ENCODE measurements at regions not wholly inside any gene's neighbourhood (a gene's known extent, or its start where the extent isn't known, plus 50 kb on each side); places are given as distances from the start of the nearest gene placed in this dataset.

DNA sequence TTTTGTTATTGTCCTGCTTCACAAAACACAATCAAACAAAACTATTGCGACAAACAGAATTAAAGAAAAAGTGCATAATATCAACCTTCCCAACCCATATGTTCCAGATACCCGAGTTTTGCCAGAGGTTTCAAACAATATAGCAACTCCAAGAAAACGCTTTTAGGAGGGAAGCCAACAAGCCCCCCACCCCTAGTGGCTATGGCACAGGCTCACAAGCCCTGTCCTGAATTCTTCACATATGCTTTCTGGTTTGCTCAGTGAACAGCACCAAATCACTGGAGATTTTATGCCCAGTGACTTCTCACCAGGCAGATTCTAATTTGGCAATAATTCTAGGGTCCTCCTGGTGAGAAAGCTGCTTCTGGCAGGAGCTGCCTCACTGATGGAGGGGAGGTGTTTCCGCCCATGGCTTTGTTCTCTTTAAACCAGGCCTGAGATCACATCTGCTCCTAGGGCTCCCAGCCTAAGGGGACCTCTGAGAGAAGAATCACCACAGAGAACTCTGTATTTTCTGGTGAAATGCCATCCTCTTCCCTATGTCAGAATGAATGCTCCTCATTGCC is 1982.4 kb downstream of the EFNA5 start:
- no peak; the same call in 2 of the 3 replicates for ATAC-seq
- no peak for TF ChIP-seq TCF4 (CRISPR knock-in tag; IDR thresholded peaks at IDR 0.05; ENCODE audit: borderline replicate concordance)

DNA sequence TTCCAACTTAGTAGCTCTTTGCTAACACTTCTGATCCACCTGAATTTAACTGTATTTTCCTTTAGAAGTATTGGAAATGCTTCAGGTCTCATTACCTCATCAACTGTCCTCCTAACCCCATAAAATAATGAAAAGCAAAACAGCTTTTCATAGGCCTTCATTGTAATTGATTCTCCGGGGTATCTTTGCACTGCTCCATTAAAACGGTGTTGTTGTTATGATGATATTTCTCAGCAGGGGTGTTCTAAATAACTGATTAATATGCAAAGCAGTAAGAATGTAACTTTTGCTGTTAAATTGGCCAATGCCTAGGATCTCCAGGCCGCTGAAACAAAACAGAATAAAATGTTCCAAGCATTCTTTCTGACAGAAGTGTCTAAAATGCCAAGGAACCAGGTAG is 1983.2 kb downstream of the EFNA5 start:
- TF ChIP-seq, protein P1, sequence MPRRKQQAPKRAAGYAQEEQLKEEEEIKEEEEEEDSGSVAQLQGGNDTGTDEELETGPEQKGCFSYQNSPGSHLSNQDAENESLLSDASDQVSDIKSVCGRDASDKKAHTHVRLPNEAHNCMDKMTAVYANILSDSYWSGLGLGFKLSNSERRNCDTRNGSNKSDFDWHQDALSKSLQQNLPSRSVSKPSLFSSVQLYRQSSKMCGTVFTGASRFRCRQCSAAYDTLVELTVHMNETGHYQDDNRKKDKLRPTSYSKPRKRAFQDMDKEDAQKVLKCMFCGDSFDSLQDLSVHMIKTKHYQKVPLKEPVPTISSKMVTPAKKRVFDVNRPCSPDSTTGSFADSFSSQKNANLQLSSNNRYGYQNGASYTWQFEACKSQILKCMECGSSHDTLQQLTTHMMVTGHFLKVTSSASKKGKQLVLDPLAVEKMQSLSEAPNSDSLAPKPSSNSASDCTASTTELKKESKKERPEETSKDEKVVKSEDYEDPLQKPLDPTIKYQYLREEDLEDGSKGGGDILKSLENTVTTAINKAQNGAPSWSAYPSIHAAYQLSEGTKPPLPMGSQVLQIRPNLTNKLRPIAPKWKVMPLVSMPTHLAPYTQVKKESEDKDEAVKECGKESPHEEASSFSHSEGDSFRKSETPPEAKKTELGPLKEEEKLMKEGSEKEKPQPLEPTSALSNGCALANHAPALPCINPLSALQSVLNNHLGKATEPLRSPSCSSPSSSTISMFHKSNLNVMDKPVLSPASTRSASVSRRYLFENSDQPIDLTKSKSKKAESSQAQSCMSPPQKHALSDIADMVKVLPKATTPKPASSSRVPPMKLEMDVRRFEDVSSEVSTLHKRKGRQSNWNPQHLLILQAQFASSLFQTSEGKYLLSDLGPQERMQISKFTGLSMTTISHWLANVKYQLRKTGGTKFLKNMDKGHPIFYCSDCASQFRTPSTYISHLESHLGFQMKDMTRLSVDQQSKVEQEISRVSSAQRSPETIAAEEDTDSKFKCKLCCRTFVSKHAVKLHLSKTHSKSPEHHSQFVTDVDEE (CRISPR knock-in tag; IDR thresholded peaks at IDR 0.05) = no peak
- TF ChIP-seq ZFP30 (CRISPR knock-in tag; IDR thresholded peaks at IDR 0.05) (no peak), TOX (CRISPR knock-in tag; IDR thresholded peaks at IDR 0.05; ENCODE audit: borderline replicate concordance) (no peak), ZFP3 (CRISPR knock-in tag; IDR thresholded peaks at IDR 0.05) (no peak), GLIS3 (CRISPR knock-in tag; IDR thresholded peaks at IDR 0.05) (no peak), ESRRG (CRISPR knock-in tag; IDR thresholded peaks at IDR 0.05) (no peak), PPARA (CRISPR knock-in tag; IDR thresholded peaks at IDR 0.05; ENCODE audit: borderline replicate concordance) (no peak)
- TF ChIP-seq, protein P2, sequence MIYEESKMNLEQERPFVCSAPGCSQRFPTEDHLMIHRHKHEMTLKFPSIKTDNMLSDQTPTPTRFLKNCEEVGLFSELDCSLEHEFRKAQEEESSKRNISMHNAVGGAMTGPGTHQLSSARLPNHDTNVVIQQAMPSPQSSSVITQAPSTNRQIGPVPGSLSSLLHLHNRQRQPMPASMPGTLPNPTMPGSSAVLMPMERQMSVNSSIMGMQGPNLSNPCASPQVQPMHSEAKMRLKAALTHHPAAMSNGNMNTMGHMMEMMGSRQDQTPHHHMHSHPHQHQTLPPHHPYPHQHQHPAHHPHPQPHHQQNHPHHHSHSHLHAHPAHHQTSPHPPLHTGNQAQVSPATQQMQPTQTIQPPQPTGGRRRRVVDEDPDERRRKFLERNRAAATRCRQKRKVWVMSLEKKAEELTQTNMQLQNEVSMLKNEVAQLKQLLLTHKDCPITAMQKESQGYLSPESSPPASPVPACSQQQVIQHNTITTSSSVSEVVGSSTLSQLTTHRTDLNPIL (CRISPR knock-in tag; IDR thresholded peaks at IDR 0.05; ENCODE audit: low read depth) = no peak
- TF ChIP-seq, protein P3, sequence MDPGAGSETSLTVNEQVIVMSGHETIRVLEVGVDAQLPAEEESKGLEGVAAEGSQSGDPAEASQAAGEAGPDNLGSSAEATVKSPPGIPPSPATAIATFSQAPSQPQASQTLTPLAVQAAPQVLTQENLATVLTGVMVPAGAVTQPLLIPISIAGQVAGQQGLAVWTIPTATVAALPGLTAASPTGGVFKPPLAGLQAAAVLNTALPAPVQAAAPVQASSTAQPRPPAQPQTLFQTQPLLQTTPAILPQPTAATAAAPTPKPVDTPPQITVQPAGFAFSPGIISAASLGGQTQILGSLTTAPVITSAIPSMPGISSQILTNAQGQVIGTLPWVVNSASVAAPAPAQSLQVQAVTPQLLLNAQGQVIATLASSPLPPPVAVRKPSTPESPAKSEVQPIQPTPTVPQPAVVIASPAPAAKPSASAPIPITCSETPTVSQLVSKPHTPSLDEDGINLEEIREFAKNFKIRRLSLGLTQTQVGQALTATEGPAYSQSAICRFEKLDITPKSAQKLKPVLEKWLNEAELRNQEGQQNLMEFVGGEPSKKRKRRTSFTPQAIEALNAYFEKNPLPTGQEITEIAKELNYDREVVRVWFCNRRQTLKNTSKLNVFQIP (CRISPR knock-in tag; IDR thresholded peaks at IDR 0.05; ENCODE audit: borderline replicate concordance, low read depth) = no peak
- ATAC-seq = no peak

DNA sequence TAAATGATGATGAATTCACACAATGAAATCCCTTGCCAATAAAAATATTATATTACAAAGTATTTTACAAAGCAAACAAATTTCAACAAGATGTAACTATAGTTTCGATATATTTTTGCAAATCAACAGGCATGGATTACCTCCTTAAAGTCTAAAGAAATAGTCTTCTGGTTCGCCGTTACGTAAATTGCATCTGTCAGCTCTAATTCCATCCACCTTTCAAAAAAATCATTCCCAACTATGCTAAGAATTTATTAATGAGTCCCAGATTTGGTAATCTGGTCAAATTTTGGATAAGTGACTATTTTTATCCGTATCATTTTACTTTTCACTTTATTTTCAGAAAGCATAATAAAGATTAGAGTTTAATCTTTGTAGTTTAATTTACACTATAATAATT is 1984.9 kb downstream of the EFNA5 start:
- TF ChIP-seq ISL1 (CRISPR knock-in tag; IDR thresholded peaks at IDR 0.05) (no peak), BACH2 (CRISPR knock-in tag; IDR thresholded peaks at IDR 0.05; ENCODE audit: borderline replicate concordance) (no peak), ARNTL (CRISPR knock-in tag; IDR thresholded peaks at IDR 0.05; ENCODE audit: borderline replicate concordance, low read depth) (no peak), RARB (CRISPR knock-in tag; IDR thresholded peaks at IDR 0.05) (no peak), PPARA (CRISPR knock-in tag; IDR thresholded peaks at IDR 0.05; ENCODE audit: borderline replicate concordance) (no peak), CSDC2 (CRISPR knock-in tag; IDR thresholded peaks at IDR 0.05) (no peak), ZFP30 (CRISPR knock-in tag; IDR thresholded peaks at IDR 0.05) (no peak), SNAI2 (CRISPR knock-in tag; IDR thresholded peaks at IDR 0.05) (no peak), ZNF70 (CRISPR knock-in tag; IDR thresholded peaks at IDR 0.05) (no peak), TOX (CRISPR knock-in tag; IDR thresholded peaks at IDR 0.05; ENCODE audit: borderline replicate concordance) (no peak), ZNF8 (CRISPR knock-in tag; IDR thresholded peaks at IDR 0.05) (no peak), ESRRG (CRISPR knock-in tag; IDR thresholded peaks at IDR 0.05) (no peak), GLIS3 (CRISPR knock-in tag; IDR thresholded peaks at IDR 0.05) (no peak), TCF4 (CRISPR knock-in tag; IDR thresholded peaks at IDR 0.05; ENCODE audit: borderline replicate concordance) (no peak), OSR1 (CRISPR knock-in tag; IDR thresholded peaks at IDR 0.05) (no peak)
- TF ChIP-seq, protein P1 (CRISPR knock-in tag; IDR thresholded peaks at IDR 0.05) = no peak
- TF ChIP-seq, protein P4, sequence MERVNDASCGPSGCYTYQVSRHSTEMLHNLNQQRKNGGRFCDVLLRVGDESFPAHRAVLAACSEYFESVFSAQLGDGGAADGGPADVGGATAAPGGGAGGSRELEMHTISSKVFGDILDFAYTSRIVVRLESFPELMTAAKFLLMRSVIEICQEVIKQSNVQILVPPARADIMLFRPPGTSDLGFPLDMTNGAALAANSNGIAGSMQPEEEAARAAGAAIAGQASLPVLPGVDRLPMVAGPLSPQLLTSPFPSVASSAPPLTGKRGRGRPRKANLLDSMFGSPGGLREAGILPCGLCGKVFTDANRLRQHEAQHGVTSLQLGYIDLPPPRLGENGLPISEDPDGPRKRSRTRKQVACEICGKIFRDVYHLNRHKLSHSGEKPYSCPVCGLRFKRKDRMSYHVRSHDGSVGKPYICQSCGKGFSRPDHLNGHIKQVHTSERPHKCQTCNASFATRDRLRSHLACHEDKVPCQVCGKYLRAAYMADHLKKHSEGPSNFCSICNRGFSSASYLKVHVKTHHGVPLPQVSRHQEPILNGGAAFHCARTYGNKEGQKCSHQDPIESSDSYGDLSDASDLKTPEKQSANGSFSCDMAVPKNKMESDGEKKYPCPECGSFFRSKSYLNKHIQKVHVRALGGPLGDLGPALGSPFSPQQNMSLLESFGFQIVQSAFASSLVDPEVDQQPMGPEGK (CRISPR knock-in tag; IDR thresholded peaks at IDR 0.05; ENCODE audit: borderline replicate concordance) = no peak
- TF ChIP-seq, protein P2 (CRISPR knock-in tag; IDR thresholded peaks at IDR 0.05; ENCODE audit: low read depth) = no peak
- no peak for ATAC-seq
